K562 (cell line): ENCODE measurements at regions not wholly inside any gene's neighbourhood (a gene's known extent, or its start where the extent isn't known, plus 50 kb on each side); places are given as distances from the start of the nearest gene placed in this dataset.

Source experiments
- ATAC-seq: fragments of 200-7000 bp; cut with Tn5 transposase; 3 replicates; pipeline ENCODE4 v1.9.1; 2020; ENCODE audit warnings: moderate library complexity
- BruUV-seq: library from RNA; stranded (reverse); fragments of 400-500 nt; replicated peaks from 2 replicates; lab custom pipeline; 2021; lab: Mats Ljungman, UMichigan
- CTCF ChIA-PET: fragments of 300-600 bp; formaldehyde crosslinking; extraction: SDS; loops from one replicate; lab custom pipeline; 2021; ENCODE audit warnings: low intra/inter-chr PET ratio; lab: Yijun Ruan, JAX
- POLR2A ChIA-PET: fragments of 300-600, 350-650 bp; sonication (Branson Sonifier 250); formaldehyde crosslinking; extraction: SDS; loops from one replicate; lab custom pipeline; 2021; ENCODE audit warnings: antibody characterized with exemption, inconsistent platforms; lab: Yijun Ruan, JAX
- DNase-seq, 4 experiments: peaks; one replicate each; pipeline versions ENCODE4 v3.0.0 to v3.0.0-alpha.2; 2011 to 2018; ENCODE audit warnings: low spot score in 3 of 4, mixed read lengths in 3 of 4; ENCODE audit errors: extremely low read depth in 1 of 4
- FAIRE-seq: peaks from 2 replicates; lab custom pipeline; 2011; peaks lifted over from hg19 to GRCh38; lab: Jason Lieb, UNC
- H2AFZ ChIP-seq: 2 replicates; pipeline ENCODE4 v1.6.0; 2011; ENCODE audit warnings: low read depth, low read length, control low read depth, inconsistent platforms
- H3K27ac ChIP-seq: fragments of 200-600 bp; 3 replicates; pipeline ENCODE4 v1.8.0; 2011; ENCODE audit warnings: low read depth, mild to moderate bottlenecking, control low read depth, inconsistent platforms, low read length, moderate library complexity, mixed read lengths; ENCODE audit errors: extremely low read depth
- H3K27me3 ChIP-seq, 2 experiments: fragments of 300-600 bp in 1 of 2; 2 replicates in 1 of 2; 3 replicates in 1 of 2; pipeline versions ENCODE4 v1.6.0 to v1.8.0; 2011; ENCODE audit warnings: inconsistent platforms in 2 of 2, low read length in 2 of 2, mild to moderate bottlenecking in 1 of 2, mixed read lengths in 1 of 2, moderate library complexity in 1 of 2; ENCODE audit not compliant: control insufficient read depth in 2 of 2, insufficient read depth in 2 of 2
- H3K36me3 ChIP-seq: fragments of 300-600 bp; 3 replicates; pipeline ENCODE4 v1.8.0; 2011; ENCODE audit warnings: mild to moderate bottlenecking, low read length, inconsistent platforms; ENCODE audit not compliant: control insufficient read depth, insufficient read depth
- H3K4me1 ChIP-seq, 2 experiments: fragments of 200-600 bp in 1 of 2; replicated peaks in 1 of 2; 2 replicates in 1 of 2; 3 replicates in 1 of 2; pipeline versions ENCODE4 v1.5.1 to v1.8.0; 2011; ENCODE audit warnings: inconsistent platforms in 2 of 2, low read length in 2 of 2, mild to moderate bottlenecking in 1 of 2, mixed read lengths in 1 of 2, moderate library complexity in 1 of 2; ENCODE audit not compliant: control insufficient read depth in 2 of 2, insufficient read depth in 2 of 2
- H3K4me2 ChIP-seq: 2 replicates; pipeline ENCODE4 v1.6.1; 2011; ENCODE audit warnings: low read length, control low read depth, inconsistent platforms, mixed read lengths; ENCODE audit not compliant: insufficient read depth
- H3K4me3 ChIP-seq: fragments of 200-600 bp; sonication (generic), shearing (Covaris generic); 2 replicates; pipeline ENCODE4 v1.5.1; 2016; ENCODE audit warnings: control low read depth, inconsistent platforms
- H3K79me2 ChIP-seq: fragments of 200-600 bp; 3 replicates; pipeline ENCODE4 v1.8.0; 2011; ENCODE audit warnings: low read length, inconsistent platforms; ENCODE audit not compliant: control insufficient read depth, insufficient read depth
- H3K9ac ChIP-seq, 2 experiments: 2 replicates each; pipeline versions ENCODE4 v1.6.0 to v1.6.1; 2011; ENCODE audit warnings: low read depth in 2 of 2, low read length in 2 of 2, control low read depth in 1 of 2, inconsistent platforms in 1 of 2, mild to moderate bottlenecking in 1 of 2, mixed read lengths in 1 of 2; ENCODE audit not compliant: insufficient read depth in 1 of 2
- H3K9me1 ChIP-seq: one replicate; pipeline ENCODE4 v1.6.0; 2011; ENCODE audit warnings: inconsistent platforms, mild to moderate bottlenecking, low read length, moderate library complexity; ENCODE audit not compliant: control insufficient read depth, insufficient read depth
- H3K9me3 ChIP-seq: replicated peaks from 2 replicates; pipeline ENCODE4 v1.5.1; 2011; ENCODE audit warnings: low read depth, low read length, inconsistent platforms; ENCODE audit not compliant: control insufficient read depth, insufficient read depth
- H4K20me1 ChIP-seq: replicated peaks from 2 replicates; pipeline ENCODE4 v1.6.1; 2011; ENCODE audit warnings: low read length, inconsistent platforms, mixed read lengths; ENCODE audit not compliant: control insufficient read depth, insufficient read depth
- C11orf30 ChIP-seq: fragments of 450-650 bp; IDR thresholded peaks from 2 replicates; pipeline ENCODE4 v1.6.1; 2016; ENCODE audit warnings: low read depth, mild to moderate bottlenecking
- E2F4 ChIP-seq: sonication (generic); formaldehyde crosslinking; IDR thresholded peaks from 2 replicates; pipeline ENCODE4 v1.8.0; 2022; ENCODE audit warnings: mild to moderate bottlenecking, low read depth, missing genetic modification reagents
- ID3 ChIP-seq, 2 experiments: fragments of 250-450 bp in 1 of 2; fragments of 450-650 bp in 1 of 2; sonication (Bioruptor Pico) in 1 of 2; IDR thresholded peaks; 2 replicates each; pipeline versions ENCODE4 v1.6.1 to v1.8.0; 2016 to 2021; ENCODE audit warnings: mild to moderate bottlenecking in 2 of 2, moderate library complexity in 2 of 2, missing compliant biosample characterization in 1 of 2, missing genetic modification characterization in 1 of 2
- KLF16 ChIP-seq: IDR thresholded peaks from 2 replicates; pipeline ENCODE4 v1.6.1; 2016; ENCODE audit warnings: antibody characterized with exemption
- MEIS2 ChIP-seq: fragments of 450-650 bp; IDR thresholded peaks from 2 replicates; pipeline ENCODE4 v1.6.1; 2014; ENCODE audit warnings: mild to moderate bottlenecking; ENCODE audit not compliant: partially characterized antibody
- NFIC ChIP-seq: fragments of 450-650 bp; IDR thresholded peaks from 2 replicates; pipeline ENCODE4 v1.6.1; 2017; ENCODE audit warnings: mild to moderate bottlenecking, inconsistent platforms
- PHF21A ChIP-seq: fragments of 450-650 bp; IDR thresholded peaks from 2 replicates; pipeline ENCODE4 v1.6.1; 2017; ENCODE audit warnings: low read depth, borderline replicate concordance
- POLR2AphosphoS2 ChIP-seq: IDR thresholded peaks from 2 replicates; pipeline ENCODE4 v1.6.1; 2012; ENCODE audit warnings: low read length, improper control_type of control experiment
- RAD21 ChIP-seq, 2 experiments: fragments of 250-450 bp in 1 of 2; fragments of 450-650 bp in 1 of 2; sonication (Bioruptor Pico) in 1 of 2; formaldehyde crosslinking in 1 of 2; IDR thresholded peaks in 1 of 2; conservative IDR thresholded peaks in 1 of 2; 2 replicates each; pipeline versions ENCODE4 v1.4.0 to v1.8.0; 2020 to 2022; ENCODE audit warnings: mild to moderate bottlenecking in 2 of 2, moderate library complexity in 1 of 2
- SRF ChIP-seq, 2 experiments: fragments of 250-450, 450-650 bp in 1 of 2; sonication (Bioruptor Pico) in 1 of 2; sonication (generic) in 1 of 2; formaldehyde crosslinking; IDR thresholded peaks; 2 replicates each; pipeline versions ENCODE4 v1.5.0 to v1.5.1; 2020 to 2022; ENCODE audit warnings: mild to moderate bottlenecking in 1 of 2, missing genetic modification reagents in 1 of 2
- TCF7 ChIP-seq: sonication (generic); IDR thresholded peaks from 2 replicates; pipeline ENCODE4 v1.6.1; 2016; ENCODE audit warnings: antibody characterized with exemption, borderline replicate concordance
- ZNF212 ChIP-seq: fragments of 450-650 bp; formaldehyde crosslinking; IDR thresholded peaks from 2 replicates; pipeline ENCODE4 v1.4.0; 2020; ENCODE audit warnings: mild to moderate bottlenecking
- ZNF24 ChIP-seq: fragments of 450-650 bp; IDR thresholded peaks from 2 replicates; pipeline ENCODE4 v1.6.1; 2016
- ZNF384 ChIP-seq: IDR thresholded peaks from 2 replicates; pipeline ENCODE4 v1.6.1; 2012; ENCODE audit warnings: low read depth, low read length, improper control_type of control experiment
- ZNF644 ChIP-seq: fragments of 200-800 bp; sonication (Bioruptor generic); IDR thresholded peaks from 2 replicates; pipeline ENCODE4 v1.6.1; 2016; ENCODE audit warnings: low read depth, missing genetic modification characterization, missing compliant biosample characterization
- WGBS: fragments of 100-300 bp; shearing (Covaris generic); methylation state at CpG from one replicate; pipeline ENCODE4 v1.1.6; 2016; ENCODE audit warnings: low coverage, mixed read lengths; ENCODE audit not compliant: insufficient coverage; ENCODE audit errors: missing lambda C conversion rate; 5-methylcytosine and 5-hydroxymethylcytosine counted together
- in situ Hi-C: fragments of 300-500 bp; cut with MboI; formaldehyde crosslinking; loops from 4 replicates; pipeline ENCODE4 v1.15.0; 2018; ENCODE audit warnings: inconsistent platforms, mixed read lengths
- intact Hi-C: fragments of 100-400 bp; cut with micrococcal nuclease; formaldehyde crosslinking; loops from 2 replicates; pipeline ENCODE4 v1.14.2; 2022
- TF ChIP-seq, protein P1 (sequence below): fragments of 450-650 bp; formaldehyde crosslinking; IDR thresholded peaks from 2 replicates; pipeline ENCODE4 v1.4.0; 2020; ENCODE audit warnings: mild to moderate bottlenecking, moderate library complexity

DNA sequence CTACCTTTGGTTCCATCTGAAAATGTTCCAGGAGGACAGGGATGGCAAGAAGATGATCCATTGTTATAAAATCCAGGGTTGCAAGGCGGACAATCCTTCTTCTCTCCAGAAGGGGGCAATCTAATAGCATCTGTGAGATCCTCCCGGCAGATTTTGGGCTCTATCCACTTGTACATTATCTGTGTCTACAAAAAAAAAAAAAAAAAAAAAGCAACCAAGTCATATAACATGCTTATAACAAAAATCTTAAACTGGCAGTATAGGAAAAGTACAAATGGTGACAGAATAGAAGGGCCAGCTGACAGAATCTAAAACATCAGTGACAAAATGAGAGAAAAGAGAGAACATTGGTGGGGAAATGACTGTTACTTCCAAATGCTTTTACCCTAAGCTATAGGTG is 132.7 kb downstream of the ELAPOR2 start (continued):
- TF ChIP-seq ZNF384 = peak; percentile 87
- TF ChIP-seq, protein P1, sequence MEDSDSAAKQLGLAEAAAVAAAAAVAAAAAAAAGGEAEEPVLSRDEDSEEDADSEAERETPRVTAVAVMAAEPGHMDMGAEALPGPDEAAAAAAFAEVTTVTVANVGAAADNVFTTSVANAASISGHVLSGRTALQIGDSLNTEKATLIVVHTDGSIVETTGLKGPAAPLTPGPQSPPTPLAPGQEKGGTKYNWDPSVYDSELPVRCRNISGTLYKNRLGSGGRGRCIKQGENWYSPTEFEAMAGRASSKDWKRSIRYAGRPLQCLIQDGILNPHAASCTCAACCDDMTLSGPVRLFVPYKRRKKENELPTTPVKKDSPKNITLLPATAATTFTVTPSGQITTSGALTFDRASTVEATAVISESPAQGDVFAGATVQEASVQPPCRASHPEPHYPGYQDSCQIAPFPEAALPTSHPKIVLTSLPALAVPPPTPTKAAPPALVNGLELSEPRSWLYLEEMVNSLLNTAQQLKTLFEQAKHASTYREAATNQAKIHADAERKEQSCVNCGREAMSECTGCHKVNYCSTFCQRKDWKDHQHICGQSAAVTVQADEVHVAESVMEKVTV (CRISPR knock-in tag) = peak; percentile 39; the same call in 1 of the 2 replicates
- peak; percentile 73 to 79 for TF ChIP-seq RAD21 (CRISPR knock-in tag; conservative IDR thresholded peaks at IDR 0.05 in 1 of 2, IDR thresholded peaks at IDR 0.05 in 1 of 2)
- 0 out of 2 replicates have a peak, but pooled peaks have one; percentile 11 for TF ChIP-seq KLF16
- TF ChIP-seq TCF7 = no peak
- no peak for TF ChIP-seq POLR2AphosphoS2

GRCh38 chr7:86925221-86925620 is 134.2 kb downstream of the ELAPOR2 start:
- CTCF ChIA-PET = interaction anchor here (0.6 to 0.8 kb wide), 4 partner anchors 134 to 311 kb away, joined by 3 to 6 read pairs (median 4); partner anchors contain the start of gene ELAPOR2
- intact Hi-C loops (no loop called here), in situ Hi-C loops (no loop called here)
- no peaks in the 10 kb centered on the region for H3K9me1 ChIP-seq
- TF ChIP-seq NFIC (peak; percentile 84), ZNF212 (no peak), SRF (CRISPR knock-in tag; IDR thresholded peaks at IDR 0.05) (peak in 1 of 2 experiments; percentile 86; a peak in 2 of 4 replicates), C11orf30 (no peak), ZNF24 (peak; percentile 37; the same call in 1 of the 2 replicates), MEIS2 (peak; percentile 35), ZNF644 (tag) (peak; percentile 77), E2F4 (CRISPR knock-in tag) (no peak), ID3 (CRISPR knock-in tag; IDR thresholded peaks at IDR 0.05) (no peak), ID3 (tag; IDR thresholded peaks at IDR 0.05) (no peak), PHF21A (no peak)
- BruUV-seq = no TSS peak
- DNase-seq (no peak), ATAC-seq (no peak), FAIRE-seq (no peak)
- WGBS = 54% methylated on average over 1 of the region's 1 CpG
- peaks cover 22% of the 10 kb centered on the region; the same call in 2 of the 3 replicates for H3K36me3 ChIP-seq
- no peak overlapping the region for H2AFZ ChIP-seq
- POLR2A ChIA-PET = no interaction called here
- no peaks in the 10 kb centered on the region for H3K9me3 ChIP-seq
- no peaks in the 10 kb centered on the region for H3K27me3 ChIP-seq
- no peaks in the 10 kb centered on the region for H4K20me1 ChIP-seq
- no peaks in the 10 kb centered on the region for H3K4me1 ChIP-seq
- H3K4me2 ChIP-seq = no peak overlapping the region
- no peak overlapping the region for H3K4me3 ChIP-seq
- H3K79me2 ChIP-seq = no peaks in the 10 kb centered on the region
- H3K9ac ChIP-seq = no peak overlapping the region
- no peak overlapping the region for H3K27ac ChIP-seq
